ENCODE measurements at regions not wholly inside any gene's neighbourhood (a gene's known extent, or its start where the extent isn't known, plus 50 kb on each side); places are given as distances from the start of the nearest gene placed in this dataset.

DNA sequence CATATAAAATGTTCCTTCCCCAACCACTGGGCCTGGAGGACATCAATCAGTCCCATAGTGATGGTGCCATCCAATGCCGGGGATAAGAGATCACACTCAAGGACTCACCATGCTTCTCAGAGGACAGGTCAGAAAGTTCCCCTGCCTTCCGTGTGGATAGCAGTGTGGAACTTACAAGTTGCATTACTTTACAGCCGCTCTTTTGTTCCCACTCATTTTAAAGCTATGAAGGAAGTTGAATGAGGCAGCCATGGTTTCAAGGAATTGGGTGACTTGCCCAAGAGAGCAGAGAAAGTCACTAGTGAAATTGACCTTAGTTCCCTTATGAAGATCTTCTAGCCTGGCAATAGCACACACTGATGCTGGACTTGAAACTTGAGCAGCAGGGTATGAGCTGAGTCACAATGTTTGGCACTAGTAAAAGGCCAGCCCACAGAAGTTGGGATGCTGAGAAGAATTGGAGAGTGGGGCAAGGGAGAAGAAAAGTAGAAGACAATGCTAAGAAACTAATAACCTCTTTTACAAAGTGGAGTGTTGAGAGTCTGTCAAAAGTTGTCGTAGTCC, 78.7 kb downstream of the CXCL12 start:
- Histone ChIP-seq H3K9me3 (no peaks in the 10 kb centered on the region), H3K36me3 (ENCODE audit: control insufficient read depth in 2 of 2, extremely low read depth in 1 of 2, insufficient read depth in 1 of 2, low read length in 1 of 2) (no peaks in the 10 kb centered on the region), H3K4me3 (ENCODE audit: control insufficient read depth in 1 of 2, extremely low read depth in 1 of 2, low read length in 1 of 2) (no peak overlapping the region), H3K27ac (ENCODE audit: low read length) (no peak overlapping the region), H3K4me1 (ENCODE audit: control insufficient read depth in 1 of 2, extremely low read depth in 1 of 2, insufficient read depth in 2 of 2, low read length in 2 of 2) (peaks cover 0 to 12% of the 10 kb centered on the region in 2 experiments), H3K27me3 (replicated peaks in 1 of 2; ENCODE audit: control insufficient read depth in 2 of 2, extremely low read depth in 1 of 2, insufficient read depth in 2 of 2, low read length in 1 of 2) (peaks cover 0 to 12% of the 10 kb centered on the region in 2 experiments)
- Mint-ChIP-seq H3K27me3 (peaks cover 4 to 8% of the 10 kb centered on the region in 2 donors), H3K36me3 (no peaks in the 10 kb centered on the region), H3K27ac (no peak overlapping the region), H3K4me3 (no peak overlapping the region), H3K9me3 (peaks cover 0 to 6% (median 4%) of the 10 kb centered on the region in 3 donors), H3K4me1 (peaks cover 2 to 6% (median 4%) of the 10 kb centered on the region in 3 donors)
- ChIA-PET CTCF (no interaction called here), POLR2A (no interaction called here)
- ATAC-seq (replicated peaks in 1 of 4) (no peak), DNase-seq (no peak)
- 50% methylated on average over 2 of the region's 4 CpGs for WGBS (ENCODE audit: insufficient coverage)

- Histone ChIP-seq H3K4me3 (ENCODE audit: control insufficient read depth in 1 of 2, extremely low read depth in 1 of 2, low read length in 1 of 2) (no peak overlapping the region), H3K27me3 (replicated peaks in 1 of 2; ENCODE audit: control insufficient read depth in 2 of 2, extremely low read depth in 1 of 2, insufficient read depth in 2 of 2, low read length in 1 of 2) (peaks cover 0 to 6% of the 10 kb centered on the region in 2 experiments), H3K36me3 (ENCODE audit: control insufficient read depth in 2 of 2, extremely low read depth in 1 of 2, insufficient read depth in 1 of 2, low read length in 1 of 2) (no peaks in the 10 kb centered on the region), H3K27ac (ENCODE audit: low read length) (no peak overlapping the region), H3K4me1 (ENCODE audit: control insufficient read depth in 1 of 2, extremely low read depth in 1 of 2, insufficient read depth in 2 of 2, low read length in 2 of 2) (no peaks in the 10 kb centered on the region), H3K9me3 (no peaks in the 10 kb centered on the region)
- ATAC-seq (replicated peaks in 1 of 4) (no peak), DNase-seq (no peak)
- Mint-ChIP-seq H3K27ac (no peak overlapping the region), H3K9me3 (peaks cover 0 to 6% (median 4%) of the 10 kb centered on the region in 3 donors), H3K27me3 (peaks cover 0 to 6% of the 10 kb centered on the region in 2 donors), H3K4me1 (no peaks in the 10 kb centered on the region), H3K4me3 (no peak overlapping the region), H3K36me3 (no peaks in the 10 kb centered on the region)
- ChIA-PET POLR2A (no interaction called here), CTCF (no interaction called here)
- WGBS (ENCODE audit: insufficient coverage), result 63% methylated on average over 3 of the region's 6 CpGs
These were observed 83.0 kb downstream of the CXCL12 start for GRCh38 chr10:44301781-44302355.

- WGBS (ENCODE audit: insufficient coverage), result 32% methylated on average over 5 of the region's 7 CpGs
- CTCF ChIA-PET, result no interaction called here
- Histone ChIP-seq H3K36me3 (ENCODE audit: control insufficient read depth in 2 of 2, extremely low read depth in 1 of 2, insufficient read depth in 1 of 2, low read length in 1 of 2) (no peaks in the 10 kb centered on the region), H3K4me1 (ENCODE audit: control insufficient read depth in 1 of 2, extremely low read depth in 1 of 2, insufficient read depth in 2 of 2, low read length in 2 of 2) (no peaks in the 10 kb centered on the region), H3K27me3 (replicated peaks in 1 of 2; ENCODE audit: control insufficient read depth in 2 of 2, extremely low read depth in 1 of 2, insufficient read depth in 2 of 2, low read length in 1 of 2) (peaks cover 0 to 6% of the 10 kb centered on the region in 2 experiments), H3K4me3 (ENCODE audit: control insufficient read depth in 1 of 2, extremely low read depth in 1 of 2, low read length in 1 of 2) (no peak overlapping the region), H3K27ac (ENCODE audit: low read length) (no peak overlapping the region), H3K9me3 (no peaks in the 10 kb centered on the region)
- Mint-ChIP-seq H3K4me1 (no peaks in the 10 kb centered on the region), H3K9me3 (peaks cover 0 to 4% (median 0%) of the 10 kb centered on the region in 3 donors), H3K27ac (no peak overlapping the region), H3K36me3 (no peaks in the 10 kb centered on the region), H3K4me3 (no peak overlapping the region), H3K27me3 (peaks cover 0 to 9% of the 10 kb centered on the region in 2 donors)
- ATAC-seq (replicated peaks in 1 of 4), result no peak
- DNase-seq, result no peak
- POLR2A ChIA-PET, result no interaction called here
These were observed 83.9 kb downstream of the CXCL12 start for GRCh38 chr10:44300666-44301649.

GRCh38 chr10:44298713-44299112, 86.2 kb downstream of the CXCL12 start:
- no peak overlapping the region for H3K4me3 ChIP-seq (ENCODE audit: control insufficient read depth in 1 of 2, extremely low read depth in 1 of 2, low read length in 1 of 2)
- Mint-ChIP-seq H3K4me3 (no peak overlapping the region), H3K9me3 (no peaks in the 10 kb centered on the region), H3K4me1 (no peaks in the 10 kb centered on the region), H3K27ac (no peak overlapping the region), H3K27me3 (peaks cover 0 to 6% of the 10 kb centered on the region in 2 donors), H3K36me3 (no peaks in the 10 kb centered on the region)
- WGBS (ENCODE audit: insufficient coverage), result 80% methylated on average over 1 of the region's 4 CpGs
- H3K27me3 ChIP-seq (replicated peaks in 1 of 2; ENCODE audit: control insufficient read depth in 2 of 2, extremely low read depth in 1 of 2, insufficient read depth in 2 of 2, low read length in 1 of 2), result peaks cover 0 to 21% of the 10 kb centered on the region in 2 experiments
- H3K36me3 ChIP-seq (ENCODE audit: control insufficient read depth in 2 of 2, extremely low read depth in 1 of 2, insufficient read depth in 1 of 2, low read length in 1 of 2), result no peaks in the 10 kb centered on the region
- POLR2A ChIA-PET, result no interaction called here
- DNase-seq, result no peak
- H3K27ac ChIP-seq (ENCODE audit: low read length), result no peak overlapping the region
- H3K4me1 ChIP-seq (ENCODE audit: control insufficient read depth in 1 of 2, extremely low read depth in 1 of 2, insufficient read depth in 2 of 2, low read length in 2 of 2), result no peaks in the 10 kb centered on the region
- CTCF ChIA-PET, result no interaction called here
- no peak for ATAC-seq (replicated peaks in 1 of 4)
- H3K9me3 ChIP-seq, result no peaks in the 10 kb centered on the region

DNA sequence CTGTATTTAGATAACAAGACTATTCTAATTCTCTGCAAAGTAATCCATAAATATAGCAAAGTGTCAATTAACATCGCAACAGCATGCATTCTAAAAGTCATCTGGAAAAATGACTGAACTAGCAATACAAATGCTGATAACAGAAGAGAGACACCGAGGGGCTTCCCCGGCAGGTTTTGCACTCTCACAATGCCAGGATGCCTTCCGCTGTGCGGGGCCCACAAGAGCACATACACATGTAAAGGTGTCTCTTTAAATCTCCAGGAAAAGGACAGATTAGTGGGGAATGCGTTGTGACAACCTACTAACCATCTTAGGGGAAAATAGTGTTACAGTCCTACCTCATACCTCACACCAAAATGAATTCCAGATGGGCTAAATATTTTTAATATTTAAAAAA, 86.9 kb downstream of the CXCL12 start:
- ChIA-PET CTCF (no interaction called here), POLR2A (no interaction called here)
- H3K9me3 ChIP-seq, result no peaks in the 10 kb centered on the region
- no peak for ATAC-seq (replicated peaks in 1 of 4)
- Mint-ChIP-seq H3K4me1 (no peaks in the 10 kb centered on the region), H3K36me3 (no peaks in the 10 kb centered on the region), H3K27me3 (peaks cover 3 to 6% of the 10 kb centered on the region in 2 donors), H3K27ac (no peak overlapping the region), H3K9me3 (no peaks in the 10 kb centered on the region), H3K4me3 (no peak overlapping the region)
- no peak for DNase-seq
- peaks cover 0 to 29% of the 10 kb centered on the region in 2 experiments for H3K27me3 ChIP-seq (replicated peaks in 1 of 2; ENCODE audit: control insufficient read depth in 2 of 2, extremely low read depth in 1 of 2, insufficient read depth in 2 of 2, low read length in 1 of 2)
- 75% methylated on average over 2 of the region's 6 CpGs for WGBS (ENCODE audit: insufficient coverage)
- H3K4me1 ChIP-seq (ENCODE audit: control insufficient read depth in 1 of 2, extremely low read depth in 1 of 2, insufficient read depth in 2 of 2, low read length in 2 of 2), result no peaks in the 10 kb centered on the region
- H3K36me3 ChIP-seq (ENCODE audit: control insufficient read depth in 2 of 2, extremely low read depth in 1 of 2, insufficient read depth in 1 of 2, low read length in 1 of 2), result no peaks in the 10 kb centered on the region
- H3K27ac ChIP-seq (ENCODE audit: low read length), result no peak overlapping the region
- no peak overlapping the region for H3K4me3 ChIP-seq (ENCODE audit: control insufficient read depth in 1 of 2, extremely low read depth in 1 of 2, low read length in 1 of 2)

GRCh38 chr10:44295644-44296241, 89.2 kb downstream of the CXCL12 start:
- ATAC-seq (replicated peaks in 1 of 4) (no peak), DNase-seq (no peak)
- peaks cover 15 to 16% of the 10 kb centered on the region in 2 donors for H3K27me3 Mint-ChIP-seq
- 14% methylated on average over 1 of the region's 3 CpGs for whole genome bisulfite sequencing (ENCODE audit: insufficient coverage)
- H3K9me3 ChIP-seq, result no peaks in the 10 kb centered on the region
- POLR2A ChIA-PET, result no interaction called here
- no peak overlapping the region for H3K27ac Mint-ChIP-seq
- H3K4me3 ChIP-seq (ENCODE audit: control insufficient read depth in 1 of 2, extremely low read depth in 1 of 2, low read length in 1 of 2), result no peak overlapping the region
- no peak overlapping the region for H3K27ac ChIP-seq (ENCODE audit: low read length)
- H3K4me3 Mint-ChIP-seq, result no peak overlapping the region
- H3K36me3 Mint-ChIP-seq, result no peaks in the 10 kb centered on the region
- CTCF ChIA-PET, result no interaction called here
- H3K9me3 Mint-ChIP-seq, result no peaks in the 10 kb centered on the region
- peaks cover 0 to 36% of the 10 kb centered on the region in 2 experiments for H3K27me3 ChIP-seq (replicated peaks in 1 of 2; ENCODE audit: control insufficient read depth in 2 of 2, extremely low read depth in 1 of 2, insufficient read depth in 2 of 2, low read length in 1 of 2)
- no peaks in the 10 kb centered on the region for H3K4me1 Mint-ChIP-seq
- H3K4me1 ChIP-seq (ENCODE audit: control insufficient read depth in 1 of 2, extremely low read depth in 1 of 2, insufficient read depth in 2 of 2, low read length in 2 of 2), result no peaks in the 10 kb centered on the region
- H3K36me3 ChIP-seq (ENCODE audit: control insufficient read depth in 2 of 2, extremely low read depth in 1 of 2, insufficient read depth in 1 of 2, low read length in 1 of 2), result no peaks in the 10 kb centered on the region
